ENCODE measurements at regions not wholly inside any gene's neighbourhood (a gene's known extent, or its start where the extent isn't known, plus 50 kb on each side); places are given as distances from the start of the nearest gene placed in this dataset.

- DNase-seq (no peak), ATAC-seq (ENCODE audit: low read depth) (no peak)
- H3K4me3 Mint-ChIP-seq = no peak overlapping the region
- H3K27ac Mint-ChIP-seq = no peak overlapping the region
- H3K4me1 Mint-ChIP-seq = peaks cover 34% of the 10 kb centered on the region
- peaks cover 11% of the 10 kb centered on the region for H3K36me3 Mint-ChIP-seq
- POLR2A ChIA-PET = no interaction called here
- H3K27me3 Mint-ChIP-seq = no peaks in the 10 kb centered on the region
- H3K9me3 Mint-ChIP-seq = peaks cover 4% of the 10 kb centered on the region
Observed at GRCh38 chr1:221822591-221822990, 80.7 kb upstream of the DUSP10 start.

GRCh38 chr1:221816899-221817298 lies 75.0 kb upstream of the DUSP10 start:
- POLR2A ChIA-PET = no interaction called here
- DNase-seq = no peak
- ATAC-seq (ENCODE audit: low read depth) = no peak
- Mint-ChIP-seq H3K36me3 (peaks cover 5% of the 10 kb centered on the region), H3K9me3 (peaks cover 3% of the 10 kb centered on the region), H3K4me1 (no peaks in the 10 kb centered on the region), H3K27me3 (peaks cover 3% of the 10 kb centered on the region), H3K27ac (no peak overlapping the region), H3K4me3 (no peak overlapping the region)

- no peak for DNase-seq
- Mint-ChIP-seq H3K9me3 (peaks cover 3% of the 10 kb centered on the region), H3K27ac (no peak overlapping the region), H3K36me3 (peaks cover 5% of the 10 kb centered on the region), H3K27me3 (peaks cover 3% of the 10 kb centered on the region), H3K4me3 (no peak overlapping the region), H3K4me1 (peaks cover 7% of the 10 kb centered on the region)
- POLR2A ChIA-PET = interaction anchor here (1.1 kb wide), 1 partner anchor 14 kb away, joined by 4 read pairs; no protein-coding TSS in a partner anchor
- no peak for ATAC-seq (ENCODE audit: low read depth)
Observed at GRCh38 chr1:221815660-221816059, 73.8 kb upstream of the DUSP10 start.

- peaks cover 3% of the 10 kb centered on the region for H3K9me3 Mint-ChIP-seq
- H3K36me3 Mint-ChIP-seq = peaks cover 11% of the 10 kb centered on the region
- H3K4me3 Mint-ChIP-seq = no peak overlapping the region
- H3K27ac Mint-ChIP-seq = no peak overlapping the region
- no peak for DNase-seq
- peaks cover 3% of the 10 kb centered on the region for H3K27me3 Mint-ChIP-seq
- no peak for ATAC-seq (ENCODE audit: low read depth)
- POLR2A ChIA-PET = no interaction called here
- peaks cover 23% of the 10 kb centered on the region for H3K4me1 Mint-ChIP-seq
Observed at GRCh38 chr1:221813887-221814286, 72.0 kb upstream of the DUSP10 start.

- Mint-ChIP-seq H3K27me3 (peaks cover 3% of the 10 kb centered on the region), H3K36me3 (peaks cover 12% of the 10 kb centered on the region), H3K4me1 (peaks cover 26% of the 10 kb centered on the region), H3K4me3 (no peak overlapping the region), H3K27ac (no peak overlapping the region), H3K9me3 (peaks cover 4% of the 10 kb centered on the region)
- ATAC-seq (ENCODE audit: low read depth) (no peak), DNase-seq (no peak)
- POLR2A ChIA-PET = no interaction called here
Observed at GRCh38 chr1:221812905-221813597, 71.2 kb upstream of the DUSP10 start.

GRCh38 chr1:221812088-221812752 lies 70.3 kb upstream of the DUSP10 start:
- H3K27ac Mint-ChIP-seq = no peak overlapping the region

GRCh38 chr1:221810406-221810805 lies 68.5 kb upstream of the DUSP10 start:
- no peak overlapping the region for H3K4me3 Mint-ChIP-seq
- DNase-seq (no peak), ATAC-seq (ENCODE audit: low read depth) (no peak)
- POLR2A ChIA-PET = interaction anchor here (1.7 kb wide), 1 partner anchor 32 kb away, joined by 4 read pairs; no protein-coding TSS in a partner anchor
- H3K27ac Mint-ChIP-seq = no peak overlapping the region
- peaks cover 3% of the 10 kb centered on the region for H3K27me3 Mint-ChIP-seq
- peaks cover 5% of the 10 kb centered on the region for H3K9me3 Mint-ChIP-seq
- H3K36me3 Mint-ChIP-seq = peaks cover 12% of the 10 kb centered on the region
- H3K4me1 Mint-ChIP-seq = peaks cover 27% of the 10 kb centered on the region

More at GRCh38 chr1:221812088-221812752, 70.3 kb upstream of the DUSP10 start:
- peaks cover 3% of the 10 kb centered on the region for H3K27me3 Mint-ChIP-seq
- ATAC-seq (ENCODE audit: low read depth) (no peak), DNase-seq (no peak)
- H3K36me3 Mint-ChIP-seq = peaks cover 12% of the 10 kb centered on the region
- peaks cover 5% of the 10 kb centered on the region for H3K9me3 Mint-ChIP-seq
- peaks cover 27% of the 10 kb centered on the region for H3K4me1 Mint-ChIP-seq
- no peak overlapping the region for H3K4me3 Mint-ChIP-seq
- POLR2A ChIA-PET = no interaction called here

- POLR2A ChIA-PET = interaction anchor here (0.7 to 1.7 kb wide), 2 partner anchors 9 to 31 kb away, joined by 3 to 4 read pairs; no protein-coding TSS in a partner anchor
- peak overlapping the region; percentile 50 for H3K4me3 Mint-ChIP-seq
- DNase-seq = no peak
Observed at GRCh38 chr1:221809091-221810029, 67.5 kb upstream of the DUSP10 start.

GRCh38 chr1:221806984-221807383 lies 65.1 kb upstream of the DUSP10 start:
- DNase-seq (no peak), ATAC-seq (ENCODE audit: low read depth) (no peak)
- Mint-ChIP-seq H3K4me1 (peaks cover 27% of the 10 kb centered on the region), H3K4me3 (no peak overlapping the region), H3K36me3 (peaks cover 8% of the 10 kb centered on the region), H3K27me3 (no peaks in the 10 kb centered on the region), H3K27ac (no peak overlapping the region), H3K9me3 (peaks cover 3% of the 10 kb centered on the region)
- POLR2A ChIA-PET = no interaction called here

More at GRCh38 chr1:221809091-221810029, 67.5 kb upstream of the DUSP10 start:
- H3K9me3 Mint-ChIP-seq = peaks cover 1% of the 10 kb centered on the region
- ATAC-seq (ENCODE audit: low read depth) = no peak
- H3K36me3 Mint-ChIP-seq = peaks cover 10% of the 10 kb centered on the region
- peak overlapping the region; percentile 54 for H3K27ac Mint-ChIP-seq
- H3K4me1 Mint-ChIP-seq = peaks cover 27% of the 10 kb centered on the region
- peaks cover 3% of the 10 kb centered on the region for H3K27me3 Mint-ChIP-seq

GRCh38 chr1:221806236-221806635 lies 64.3 kb upstream of the DUSP10 start:
- H3K27ac Mint-ChIP-seq = no peak overlapping the region
- no peak for ATAC-seq (ENCODE audit: low read depth)
- H3K36me3 Mint-ChIP-seq = peaks cover 8% of the 10 kb centered on the region
- H3K27me3 Mint-ChIP-seq = no peaks in the 10 kb centered on the region
- H3K4me1 Mint-ChIP-seq = peaks cover 27% of the 10 kb centered on the region
- H3K4me3 Mint-ChIP-seq = no peak overlapping the region
- H3K9me3 Mint-ChIP-seq = peaks cover 3% of the 10 kb centered on the region
- POLR2A ChIA-PET = no interaction called here
- no peak for DNase-seq

- DNase-seq (no peak), ATAC-seq (ENCODE audit: low read depth) (no peak)
- peaks cover 26% of the 10 kb centered on the region for H3K4me1 Mint-ChIP-seq
- POLR2A ChIA-PET = no interaction called here
- H3K9me3 Mint-ChIP-seq = peaks cover 5% of the 10 kb centered on the region
- H3K27me3 Mint-ChIP-seq = no peaks in the 10 kb centered on the region
- peaks cover 7% of the 10 kb centered on the region for H3K36me3 Mint-ChIP-seq
- no peak overlapping the region for H3K27ac Mint-ChIP-seq
- no peak overlapping the region for H3K4me3 Mint-ChIP-seq
Observed at GRCh38 chr1:221805121-221805520, 63.2 kb upstream of the DUSP10 start.

GRCh38 chr1:221804303-221804702 lies 62.4 kb upstream of the DUSP10 start:
- peaks cover 9% of the 10 kb centered on the region for H3K36me3 Mint-ChIP-seq
- ATAC-seq (ENCODE audit: low read depth) = no peak
- no peaks in the 10 kb centered on the region for H3K27me3 Mint-ChIP-seq
- no peak overlapping the region for H3K4me3 Mint-ChIP-seq
- DNase-seq = no peak
- H3K9me3 Mint-ChIP-seq = peaks cover 9% of the 10 kb centered on the region
- no peak overlapping the region for H3K27ac Mint-ChIP-seq
- H3K4me1 Mint-ChIP-seq = peaks cover 19% of the 10 kb centered on the region
- POLR2A ChIA-PET = no interaction called here

GRCh38 chr1:221801773-221802516 lies 60.1 kb upstream of the DUSP10 start:
- DNase-seq (no peak), ATAC-seq (ENCODE audit: low read depth) (no peak)
- Mint-ChIP-seq H3K4me3 (no peak overlapping the region), H3K9me3 (peaks cover 9% of the 10 kb centered on the region), H3K27me3 (no peaks in the 10 kb centered on the region), H3K27ac (no peak overlapping the region), H3K36me3 (peaks cover 10% of the 10 kb centered on the region), H3K4me1 (peaks cover 12% of the 10 kb centered on the region)
- POLR2A ChIA-PET = interaction anchor here (0.6 kb wide), 1 partner anchor 60 kb away, joined by 3 read pairs; no protein-coding TSS in a partner anchor

All from activated naive CD8-positive, alpha-beta T cell treated with anti-CD3 and anti-CD28 coated beads, Interleukin-2, amount 10 ng/mL, durations not matched to agents 7 days and 5 days (primary cell).